Embryonic facial prominence (tissue), 1 donor: ENCODE measurements at regions not wholly inside any gene's neighbourhood (a gene's known extent, or its start where the extent isn't known, plus 50 kb on each side); places are given as distances from the start of the nearest gene placed in this dataset.

Experiments
- DNase-seq: peaks from one replicate; pipeline ENCODE4 v3.0.0-alpha.2; 2016; ENCODE audit errors: extremely low spot score

- no peak for DNase-seq
Measured at GRCh38 chr21:27212441-27212840, 245.6 kb upstream of the ADAMTS5 start.

- DNase-seq: no peak
Measured at GRCh38 chr21:27209546-27209945, 242.7 kb upstream of the ADAMTS5 start.

GRCh38 chr21:27206368-27206982 is 239.6 kb upstream of the ADAMTS5 start:
- DNase-seq: no peak

- no peak for DNase-seq
Measured at GRCh38 chr21:27202301-27202700, 235.4 kb upstream of the ADAMTS5 start.

- no peak for DNase-seq
Measured at GRCh38 chr21:27201197-27201596, 234.3 kb upstream of the ADAMTS5 start.

GRCh38 chr21:27196651-27197050 is 229.8 kb upstream of the ADAMTS5 start:
- DNase-seq: no peak

- peak; percentile 37 for DNase-seq
Measured at GRCh38 chr21:27192281-27192949, 225.5 kb upstream of the ADAMTS5 start.

- no peak for DNase-seq
Measured at GRCh38 chr21:27190601-27191000, 223.7 kb upstream of the ADAMTS5 start.

- no peak for DNase-seq
Measured at GRCh38 chr21:27189870-27190269, 223.0 kb upstream of the ADAMTS5 start.

- DNase-seq: no peak
Measured at GRCh38 chr21:27173053-27173452, 206.2 kb upstream of the ADAMTS5 start.

- no peak for DNase-seq
Measured at GRCh38 chr21:27171707-27172106, 204.8 kb upstream of the ADAMTS5 start.

GRCh38 chr21:27168084-27168483 is 201.2 kb upstream of the ADAMTS5 start:
- no peak for DNase-seq

GRCh38 chr21:27164208-27165177 is 197.6 kb upstream of the ADAMTS5 start:
- no peak for DNase-seq

GRCh38 chr21:27158967-27159366 is 192.1 kb upstream of the ADAMTS5 start:
- DNase-seq: no peak

- no peak for DNase-seq
Measured at GRCh38 chr21:27157097-27157496, 190.2 kb upstream of the ADAMTS5 start.

GRCh38 chr21:27156666-27157065 is 189.8 kb upstream of the ADAMTS5 start:
- no peak for DNase-seq

- no peak for DNase-seq
Measured at GRCh38 chr21:27155130-27155500, 188.2 kb upstream of the ADAMTS5 start.

GRCh38 chr21:27154451-27155129 is 187.7 kb upstream of the ADAMTS5 start:
- DNase-seq: no peak

- DNase-seq: no peak
Measured at GRCh38 chr21:27152996-27153395, 186.1 kb upstream of the ADAMTS5 start.

- DNase-seq: no peak
Measured at GRCh38 chr21:27149034-27149433, 182.1 kb upstream of the ADAMTS5 start.

GRCh38 chr21:27146268-27146667 is 179.4 kb upstream of the ADAMTS5 start:
- DNase-seq: no peak
